ENCODE measurements at regions not wholly inside any gene's neighbourhood (a gene's known extent, or its start where the extent isn't known, plus 50 kb on each side); places are given as distances from the start of the nearest gene placed in this dataset.

- no peak for TF ChIP-seq CTCF (IDR thresholded peaks at IDR 0.05; ENCODE audit: insufficient read depth, low read length)
- DNase-seq (ENCODE audit: low read depth) = no peak
- H3K4me3 ChIP-seq (ENCODE audit: low read depth, low read length) = no peak overlapping the region
Measured at GRCh38 chr2:139514951-139515350, 734.8 kb upstream of the NXPH2 start.

DNA sequence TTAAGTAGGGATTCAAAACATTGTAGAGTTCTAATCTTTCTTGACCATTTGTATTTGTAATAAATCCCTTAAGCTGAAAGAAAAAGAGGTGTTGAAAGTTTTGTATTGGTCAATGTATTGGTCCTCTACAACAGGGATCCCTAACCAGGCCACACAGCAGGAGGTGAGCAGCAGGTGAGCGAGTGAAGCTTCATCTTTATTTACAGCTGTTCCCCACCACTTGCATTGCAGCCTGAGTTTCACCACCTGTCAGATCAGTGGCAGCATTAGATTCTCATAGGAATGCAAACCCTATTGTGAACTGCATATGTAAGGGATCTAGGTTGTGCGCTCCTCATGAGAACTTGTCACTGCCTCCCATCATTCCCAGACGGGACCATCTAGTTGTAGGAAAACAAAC lies 715.7 kb upstream of the NXPH2 start:
- TF ChIP-seq CTCF (IDR thresholded peaks at IDR 0.05; ENCODE audit: insufficient read depth, low read length) = no peak
- no peak for DNase-seq (ENCODE audit: low read depth)
- no peak overlapping the region for H3K4me3 ChIP-seq (ENCODE audit: low read depth, low read length)

- no peak for DNase-seq (ENCODE audit: low read depth)
- no peak overlapping the region for H3K4me3 ChIP-seq (ENCODE audit: low read depth, low read length)
- no peak for TF ChIP-seq CTCF (IDR thresholded peaks at IDR 0.05; ENCODE audit: insufficient read depth, low read length)
Measured at GRCh38 chr2:139492131-139492680, 712.0 kb upstream of the NXPH2 start.

GRCh38 chr2:139480161-139480650 lies 700.0 kb upstream of the NXPH2 start:
- no peak overlapping the region for H3K4me3 ChIP-seq (ENCODE audit: low read depth, low read length)
- no peak for DNase-seq (ENCODE audit: low read depth)
- no peak for TF ChIP-seq CTCF (IDR thresholded peaks at IDR 0.05; ENCODE audit: insufficient read depth, low read length)

DNA sequence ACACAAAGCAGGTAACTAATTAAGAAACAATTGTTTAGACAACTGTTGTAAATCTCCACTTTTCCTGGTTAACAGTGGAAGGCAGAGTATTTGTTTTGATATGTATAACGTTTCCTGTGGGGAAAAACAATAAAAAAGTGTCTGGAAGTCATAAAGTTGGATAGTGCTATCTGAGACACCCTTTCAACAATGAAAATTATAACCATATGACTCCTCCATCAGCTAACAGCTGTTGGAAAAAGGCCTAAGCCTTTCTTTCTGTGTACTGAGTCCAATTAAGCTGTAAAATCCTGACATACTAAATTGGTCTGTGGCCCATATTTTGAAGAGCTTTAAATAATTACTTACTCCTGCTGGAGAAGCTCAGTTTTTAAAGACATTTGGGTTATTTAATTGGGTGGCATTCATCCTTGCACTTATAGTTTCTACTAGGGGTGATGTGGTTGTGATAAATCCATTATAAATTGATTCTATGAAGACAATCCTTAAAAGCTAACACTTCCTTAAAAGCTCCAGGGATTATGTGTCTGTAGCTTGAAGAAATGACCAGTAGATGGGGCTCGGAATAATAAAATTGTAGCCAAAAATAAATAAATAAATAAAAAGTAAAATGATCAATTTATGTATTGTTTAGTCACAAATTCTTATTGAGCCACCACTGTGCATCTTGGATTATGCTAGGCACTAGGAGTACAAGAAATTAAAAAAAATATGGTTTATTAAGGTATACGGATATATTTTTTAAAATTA lies 698.1 kb upstream of the NXPH2 start:
- TF ChIP-seq CTCF (IDR thresholded peaks at IDR 0.05; ENCODE audit: insufficient read depth, low read length) = no peak
- DNase-seq (ENCODE audit: low read depth) = no peak
- no peak overlapping the region for H3K4me3 ChIP-seq (ENCODE audit: low read depth, low read length)

- TF ChIP-seq CTCF (IDR thresholded peaks at IDR 0.05; ENCODE audit: insufficient read depth, low read length) = no peak
- H3K4me3 ChIP-seq (ENCODE audit: low read depth, low read length) = no peak overlapping the region
- no peak for DNase-seq (ENCODE audit: low read depth)
Measured at GRCh38 chr2:139477618-139478017, 697.4 kb upstream of the NXPH2 start.
